H9 (cell line): ENCODE measurements at regions not wholly inside any gene's neighbourhood (a gene's known extent, or its start where the extent isn't known, plus 50 kb on each side); places are given as distances from the start of the nearest gene placed in this dataset.

ENCODE experiments used
- DNase-seq: peaks from one replicate; pipeline ENCODE4 v3.0.0-alpha.2; 2017
- H2AFZ ChIP-seq: one replicate; pipeline ENCODE4 v1.6.1; 2013; ENCODE audit warnings: mild to moderate bottlenecking, low read length, control low read depth, moderate library complexity
- H2AK5ac ChIP-seq: 2 replicates; pipeline ENCODE4 v1.6.1; 2013; ENCODE audit warnings: low read length, control low read depth, mixed read lengths; ENCODE audit not compliant: insufficient read length
- H2BK120ac ChIP-seq: one replicate; pipeline ENCODE4 v1.6.1; 2013; ENCODE audit warnings: low read depth, mild to moderate bottlenecking, low read length, control low read depth, inconsistent platforms; ENCODE audit not compliant: poor library complexity, severe bottlenecking
- H2BK12ac ChIP-seq: 2 replicates; pipeline ENCODE4 v1.6.1; 2013; ENCODE audit warnings: low read length, control low read depth, mixed read lengths, low read depth; ENCODE audit not compliant: insufficient read length
- H2BK15ac ChIP-seq: 2 replicates; pipeline ENCODE4 v1.6.1; 2013; ENCODE audit warnings: low read depth, low read length, control low read depth
- H2BK20ac ChIP-seq: one replicate; pipeline ENCODE4 v1.6.1; 2013; ENCODE audit warnings: low read depth, mild to moderate bottlenecking, low read length, control low read depth, inconsistent platforms; ENCODE audit not compliant: poor library complexity, severe bottlenecking
- H2BK5ac ChIP-seq: 2 replicates; pipeline ENCODE4 v1.6.1; 2013; ENCODE audit warnings: low read length, control low read depth, mixed read lengths; ENCODE audit not compliant: insufficient read length
- H3K14ac ChIP-seq: 2 replicates; pipeline ENCODE4 v1.6.1; 2013; ENCODE audit warnings: low read length, control low read depth; ENCODE audit not compliant: insufficient read depth
- H3K18ac ChIP-seq: 2 replicates; pipeline ENCODE4 v1.6.1; 2013; ENCODE audit warnings: low read depth, mild to moderate bottlenecking, mixed read lengths, low read length, control low read depth; ENCODE audit not compliant: insufficient read length
- H3K23ac ChIP-seq: 2 replicates; pipeline ENCODE4 v1.6.1; 2013; ENCODE audit warnings: low read length, control low read depth, mixed read lengths, low read depth; ENCODE audit not compliant: insufficient read length
- H3K23me2 ChIP-seq: 2 replicates; pipeline ENCODE4 v1.6.1; 2013; ENCODE audit warnings: low read depth, mild to moderate bottlenecking, mixed read lengths, low read length, control low read depth; ENCODE audit not compliant: insufficient read length, poor library complexity, severe bottlenecking
- H3K27ac ChIP-seq: 2 replicates; pipeline ENCODE4 v1.5.1; 2013; ENCODE audit warnings: low read length, control low read depth, mixed read lengths, low read depth; ENCODE audit not compliant: insufficient read length
- H3K27me3 ChIP-seq: 2 replicates; pipeline ENCODE4 v1.6.1; 2013; ENCODE audit warnings: low read length, control low read depth, inconsistent platforms; ENCODE audit not compliant: insufficient read depth
- H3K4ac ChIP-seq: 2 replicates; pipeline ENCODE4 v1.6.1; 2013; ENCODE audit warnings: low read depth, mild to moderate bottlenecking, control low read depth, inconsistent platforms, low read length, moderate library complexity
- H3K4me1 ChIP-seq: 2 replicates; pipeline ENCODE4 v1.6.1; 2013; ENCODE audit warnings: low read length, control low read depth, inconsistent platforms; ENCODE audit not compliant: insufficient read depth
- H3K4me2 ChIP-seq: 2 replicates; pipeline ENCODE4 v1.6.1; 2013; ENCODE audit warnings: low read length, control low read depth, mixed read lengths; ENCODE audit not compliant: insufficient read length, insufficient read depth
- H3K56ac ChIP-seq: 2 replicates; pipeline ENCODE4 v1.6.1; 2013; ENCODE audit warnings: low read depth, mild to moderate bottlenecking, mixed read lengths, low read length, control low read depth; ENCODE audit not compliant: insufficient read length
- H3K79me1 ChIP-seq: 2 replicates; pipeline ENCODE4 v1.6.1; 2013; ENCODE audit warnings: low read depth, mild to moderate bottlenecking, moderate library complexity, low read length, control low read depth, inconsistent platforms; ENCODE audit not compliant: insufficient read depth, poor library complexity, severe bottlenecking
- H3K79me2 ChIP-seq: 2 replicates; pipeline ENCODE4 v1.6.1; 2013; ENCODE audit warnings: low read length, control low read depth, inconsistent platforms; ENCODE audit not compliant: insufficient read depth
- H3K9ac ChIP-seq: 2 replicates; pipeline ENCODE4 v1.6.1; 2013; ENCODE audit warnings: low read length, control low read depth, mixed read lengths; ENCODE audit not compliant: insufficient read length; ENCODE audit errors: extremely low read depth
- H3K9me3 ChIP-seq: one replicate; pipeline ENCODE4 v1.6.1; 2013; ENCODE audit warnings: low read depth, low read length, inconsistent platforms; ENCODE audit not compliant: control insufficient read depth
- H3T11ph ChIP-seq: one replicate; pipeline ENCODE4 v1.6.1; 2013; ENCODE audit warnings: mild to moderate bottlenecking, low read length, control low read depth, inconsistent platforms
- H4K20me1 ChIP-seq: one replicate; pipeline ENCODE4 v1.6.1; 2013; ENCODE audit not compliant: control insufficient read depth, insufficient read length, insufficient read depth
- H4K5ac ChIP-seq: 2 replicates; pipeline ENCODE4 v1.6.1; 2013; ENCODE audit warnings: low read depth, mild to moderate bottlenecking, mixed read lengths, low read length, control low read depth; ENCODE audit not compliant: insufficient read length
- H4K8ac ChIP-seq: replicated peaks from 2 replicates; pipeline ENCODE4 v1.6.1; 2013; ENCODE audit warnings: low read length, control low read depth, mixed read lengths, low read depth; ENCODE audit not compliant: insufficient read length
- H4K91ac ChIP-seq: 2 replicates; pipeline ENCODE4 v1.6.1; 2013; ENCODE audit warnings: low read depth, mild to moderate bottlenecking, moderate library complexity, mixed read lengths, low read length, control low read depth; ENCODE audit not compliant: insufficient read length
- H3K27ac Mint-ChIP-seq, 3 experiments: 2 replicates in 2 of 3; 3 replicates in 1 of 3; pipeline ENCODE4 v1.8.0; 2020 to 2021; ENCODE audit warnings: mixed read lengths in 3 of 3, mild to moderate bottlenecking in 1 of 3, moderate library complexity in 1 of 3
- H3K27me3 Mint-ChIP-seq: 2 replicates; pipeline ENCODE4 v1.8.0; 2021; ENCODE audit warnings: low read depth, mild to moderate bottlenecking, moderate library complexity, mixed read lengths
- H3K36me3 Mint-ChIP-seq, 3 experiments: 2 replicates in 2 of 3; 3 replicates in 1 of 3; pipeline ENCODE4 v1.8.0; 2020 to 2021; ENCODE audit warnings: low read depth in 3 of 3, mixed read lengths in 3 of 3; ENCODE audit not compliant: insufficient read depth in 1 of 3
- H3K4me1 Mint-ChIP-seq, 2 experiments: 2 replicates each; pipeline ENCODE4 v1.8.0; 2020; ENCODE audit warnings: mixed read lengths in 2 of 2
- H3K4me3 Mint-ChIP-seq, 2 experiments: 2 replicates in 1 of 2; 3 replicates in 1 of 2; pipeline ENCODE4 v1.8.0; 2020 to 2021; ENCODE audit warnings: mild to moderate bottlenecking in 2 of 2, mixed read lengths in 2 of 2, moderate library complexity in 1 of 2
- H3K9me3 Mint-ChIP-seq, 2 experiments: 2 replicates in 1 of 2; 3 replicates in 1 of 2; pipeline ENCODE4 v1.8.0; 2020; ENCODE audit warnings: mild to moderate bottlenecking in 2 of 2, mixed read lengths in 2 of 2, moderate library complexity in 1 of 2
- TF ChIP-seq, protein P1 (sequence below): fragments of 200-600 bp; sonication (generic); conservative IDR thresholded peaks from 3 replicates; pipeline ENCODE4 v1.8.0; 2021; ENCODE audit warnings: antibody characterized with exemption, mild to moderate bottlenecking

- H2BK12ac ChIP-seq: no peak overlapping the region
- no peaks in the 10 kb centered on the region for H3K27me3 Mint-ChIP-seq
- no peak overlapping the region for H3K4me3 Mint-ChIP-seq
- H3K4ac ChIP-seq: no peak overlapping the region
- H4K20me1 ChIP-seq: no peaks in the 10 kb centered on the region
- no peaks in the 10 kb centered on the region for H3K9me3 ChIP-seq
- no peak overlapping the region for H4K91ac ChIP-seq
- no peak overlapping the region for H3K27ac Mint-ChIP-seq
- H3K9me3 Mint-ChIP-seq: peaks cover 2 to 4% of the 10 kb centered on the region in 2 experiments; a peak in 3 of 5 replicates
- H3K23ac ChIP-seq: no peak overlapping the region
- H2BK120ac ChIP-seq: no peak overlapping the region
- H3K4me2 ChIP-seq: no peak overlapping the region
- H3K4me1 Mint-ChIP-seq: peaks cover 0 to 3% of the 10 kb centered on the region in 2 experiments; a peak in 2 of 4 replicates
- TF ChIP-seq, protein P1, sequence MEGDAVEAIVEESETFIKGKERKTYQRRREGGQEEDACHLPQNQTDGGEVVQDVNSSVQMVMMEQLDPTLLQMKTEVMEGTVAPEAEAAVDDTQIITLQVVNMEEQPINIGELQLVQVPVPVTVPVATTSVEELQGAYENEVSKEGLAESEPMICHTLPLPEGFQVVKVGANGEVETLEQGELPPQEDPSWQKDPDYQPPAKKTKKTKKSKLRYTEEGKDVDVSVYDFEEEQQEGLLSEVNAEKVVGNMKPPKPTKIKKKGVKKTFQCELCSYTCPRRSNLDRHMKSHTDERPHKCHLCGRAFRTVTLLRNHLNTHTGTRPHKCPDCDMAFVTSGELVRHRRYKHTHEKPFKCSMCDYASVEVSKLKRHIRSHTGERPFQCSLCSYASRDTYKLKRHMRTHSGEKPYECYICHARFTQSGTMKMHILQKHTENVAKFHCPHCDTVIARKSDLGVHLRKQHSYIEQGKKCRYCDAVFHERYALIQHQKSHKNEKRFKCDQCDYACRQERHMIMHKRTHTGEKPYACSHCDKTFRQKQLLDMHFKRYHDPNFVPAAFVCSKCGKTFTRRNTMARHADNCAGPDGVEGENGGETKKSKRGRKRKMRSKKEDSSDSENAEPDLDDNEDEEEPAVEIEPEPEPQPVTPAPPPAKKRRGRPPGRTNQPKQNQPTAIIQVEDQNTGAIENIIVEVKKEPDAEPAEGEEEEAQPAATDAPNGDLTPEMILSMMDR: no peak
- no peak overlapping the region for H3K27ac ChIP-seq
- no peak overlapping the region for H3K56ac ChIP-seq
- H4K5ac ChIP-seq: no peak overlapping the region
- no peaks in the 10 kb centered on the region for H3K79me1 ChIP-seq
- H3K4me1 ChIP-seq: peaks cover 4% of the 10 kb centered on the region; the same call in 1 of the 2 replicates
- no peak overlapping the region for H2BK15ac ChIP-seq
- peaks cover 8 to 12% (median 9%) of the 10 kb centered on the region in 3 experiments for H3K36me3 Mint-ChIP-seq
- H3K27me3 ChIP-seq: no peaks in the 10 kb centered on the region
- H3T11ph ChIP-seq: no peak overlapping the region
- no peak overlapping the region for H2AK5ac ChIP-seq
- H3K9ac ChIP-seq: no peak overlapping the region
- no peaks in the 10 kb centered on the region for H3K79me2 ChIP-seq
- no peaks in the 10 kb centered on the region for H3K23me2 ChIP-seq
- no peak for DNase-seq
- no peak overlapping the region for H3K18ac ChIP-seq
- H2BK5ac ChIP-seq: no peak overlapping the region
- no peak overlapping the region for H3K14ac ChIP-seq
- no peak overlapping the region for H2AFZ ChIP-seq
- no peak overlapping the region for H2BK20ac ChIP-seq
- H4K8ac ChIP-seq: no peak overlapping the region
Observed at GRCh38 chr13:67806796-67807195, 576.7 kb upstream of the PCDH9 start.
